Endothelial cell of umbilical vein (primary cell): ENCODE measurements at regions not wholly inside any gene's neighbourhood (a gene's known extent, or its start where the extent isn't known, plus 50 kb on each side); places are given as distances from the start of the nearest gene placed in this dataset.

Source experiments
- BruUV-seq: library from RNA; stranded (reverse); fragments of 400-500 nt; replicated peaks from 2 replicates; lab custom pipeline; 2021; lab: Mats Ljungman, UMichigan
- CTCF ChIA-PET: fragments of 300-600, 350-600 bp; sonication (Branson Sonifier 250); formaldehyde crosslinking; loops from one replicate; lab custom pipeline; 2021; ENCODE audit warnings: antibody characterized with exemption, inconsistent platforms; lab: Charles Lee
- POLR2A ChIA-PET: fragments of 300-600, 350-600 bp; sonication (Branson Sonifier 250); formaldehyde crosslinking; loops from one replicate; lab custom pipeline; 2021; ENCODE audit warnings: antibody characterized with exemption, inconsistent platforms; lab: Charles Lee
- DNase-seq: peaks from one replicate; pipeline ENCODE4 v3.0.0-alpha.2; 2011; ENCODE audit warnings: low read depth, low spot score
- FAIRE-seq: peaks from 2 replicates; lab custom pipeline; 2011; peaks lifted over from hg19 to GRCh38; lab: Jason Lieb, UNC
- H2AFZ ChIP-seq: 2 replicates; pipeline ENCODE4 v1.6.0; 2012; ENCODE audit warnings: low read depth, low read length, control low read depth, inconsistent platforms
- H3K27ac ChIP-seq: 2 replicates; pipeline ENCODE4 v1.5.1; 2011; ENCODE audit warnings: low read depth, mild to moderate bottlenecking, control low read depth, low read length, moderate library complexity; ENCODE audit not compliant: insufficient read depth
- H3K27me3 ChIP-seq, 2 experiments: 2 replicates each; pipeline versions ENCODE4 v1.6.0 to v1.6.1; 2011; ENCODE audit warnings: low read length in 2 of 2, mixed read lengths in 1 of 2; ENCODE audit not compliant: control insufficient read depth in 2 of 2, insufficient read depth in 2 of 2
- H3K36me3 ChIP-seq, 2 experiments: 2 replicates in 1 of 2; 3 replicates in 1 of 2; pipeline ENCODE4 v1.5.1; 2011; ENCODE audit warnings: low read length in 2 of 2, mild to moderate bottlenecking in 1 of 2, moderate library complexity in 1 of 2; ENCODE audit not compliant: control insufficient read depth in 2 of 2, insufficient read depth in 2 of 2; ENCODE audit errors: extremely low read depth in 1 of 2
- H3K4me1 ChIP-seq: 3 replicates; pipeline ENCODE4 v1.5.1; 2011; ENCODE audit warnings: mild to moderate bottlenecking, low read length; ENCODE audit not compliant: control insufficient read depth, insufficient read depth; ENCODE audit errors: extremely low read depth
- H3K4me2 ChIP-seq: 2 replicates; pipeline ENCODE4 v1.6.1; 2011; ENCODE audit warnings: low read length, control low read depth, mixed read lengths; ENCODE audit not compliant: insufficient read depth
- H3K4me3 ChIP-seq, 3 experiments: fragments of 200-600 bp in 1 of 3; sonication (generic), shearing (Covaris generic) in 1 of 3; replicated peaks in 1 of 3; 2 replicates each; pipeline ENCODE4 v1.5.1; 2011 to 2016; ENCODE audit warnings: control low read depth in 3 of 3, low read length in 3 of 3, mild to moderate bottlenecking in 2 of 3, inconsistent platforms in 1 of 3, low read depth in 1 of 3, moderate library complexity in 1 of 3; ENCODE audit not compliant: insufficient read depth in 1 of 3
- H3K79me2 ChIP-seq: 2 replicates; pipeline ENCODE4 v1.6.0; 2012; ENCODE audit warnings: low read length, inconsistent platforms; ENCODE audit not compliant: control insufficient read depth, insufficient read depth
- H3K9ac ChIP-seq: replicated peaks from 2 replicates; pipeline ENCODE3; 2011; ENCODE audit warnings: low read length, control low read depth; ENCODE audit not compliant: insufficient read depth; ENCODE audit errors: extremely low read depth
- H3K9me1 ChIP-seq: replicated peaks from 3 replicates; pipeline ENCODE4 v1.6.0; 2011; ENCODE audit warnings: mild to moderate bottlenecking, low read length; ENCODE audit not compliant: control insufficient read depth, insufficient read depth; ENCODE audit errors: extremely low read depth
- H3K9me3 ChIP-seq: replicated peaks from 2 replicates; pipeline ENCODE4 v1.5.1; 2012; ENCODE audit warnings: low read length, inconsistent platforms; ENCODE audit not compliant: control insufficient read depth, insufficient read depth
- H4K20me1 ChIP-seq: replicated peaks from 2 replicates; pipeline ENCODE3; 2011; ENCODE audit warnings: mild to moderate bottlenecking, low read length; ENCODE audit not compliant: control insufficient read depth, insufficient read depth; ENCODE audit errors: extremely low read depth
- CTCF ChIP-seq, 2 donors: IDR thresholded peaks; 1 replicate in 1 of 2; 2 replicates in 1 of 2; pipeline ENCODE4 v1.5.1; 2011; ENCODE audit warnings: low read length in 2 of 2, mild to moderate bottlenecking in 2 of 2, moderate library complexity in 2 of 2, control low read depth in 1 of 2, inconsistent platforms in 1 of 2, low read depth in 1 of 2; ENCODE audit not compliant: insufficient read depth in 1 of 2; ENCODE audit errors: extremely low read depth in 1 of 2
- EZH2 ChIP-seq: IDR thresholded peaks from 2 replicates; pipeline ENCODE4 v1.6.1; 2012; ENCODE audit warnings: borderline replicate concordance, low read depth, mild to moderate bottlenecking, moderate library complexity, low read length, inconsistent platforms; ENCODE audit not compliant: severe bottlenecking
- FOS ChIP-seq: IDR thresholded peaks from 2 replicates; pipeline ENCODE4 v1.6.1; 2011; ENCODE audit warnings: mild to moderate bottlenecking, low read length, moderate library complexity, borderline replicate concordance; ENCODE audit not compliant: insufficient read depth
- GATA2 ChIP-seq: IDR thresholded peaks from 2 replicates; pipeline ENCODE4 v1.7.0; 2011; ENCODE audit warnings: low read depth, mild to moderate bottlenecking, moderate library complexity, mixed read lengths, low read length; ENCODE audit not compliant: insufficient read length, insufficient read depth
- JUN ChIP-seq: IDR thresholded peaks from 2 replicates; pipeline ENCODE4 v1.6.1; 2011; ENCODE audit warnings: borderline replicate concordance, low read depth; ENCODE audit not compliant: insufficient read length, insufficient read depth
- MAX ChIP-seq: IDR thresholded peaks from 2 replicates; pipeline ENCODE4 v1.6.1; 2011; ENCODE audit not compliant: insufficient read depth, insufficient read length
- MYC ChIP-seq: IDR thresholded peaks from one replicate; pipeline ENCODE4 v1.6.1; 2011; ENCODE audit warnings: mild to moderate bottlenecking, low read depth, low read length
- POLR2AphosphoS5 ChIP-seq: IDR thresholded peaks from 2 replicates; pipeline ENCODE4 v1.6.1; 2012; ENCODE audit warnings: low read depth, mild to moderate bottlenecking, control low read depth, low read length, moderate library complexity; ENCODE audit not compliant: insufficient read depth
- dilution Hi-C: fragments of 300-500 bp; cut with MboI; formaldehyde crosslinking; loops from one replicate; pipeline ENCODE4 v1.15.0; 2019; ENCODE audit warnings: low sequenced_read_pairs; ENCODE audit not compliant: extremely low pct_ligation_motif_present
- intact Hi-C: fragments of 100-400 bp; cut with micrococcal nuclease; formaldehyde crosslinking; loops from one replicate; pipeline ENCODE4 v1.10.0; 2022

DNA sequence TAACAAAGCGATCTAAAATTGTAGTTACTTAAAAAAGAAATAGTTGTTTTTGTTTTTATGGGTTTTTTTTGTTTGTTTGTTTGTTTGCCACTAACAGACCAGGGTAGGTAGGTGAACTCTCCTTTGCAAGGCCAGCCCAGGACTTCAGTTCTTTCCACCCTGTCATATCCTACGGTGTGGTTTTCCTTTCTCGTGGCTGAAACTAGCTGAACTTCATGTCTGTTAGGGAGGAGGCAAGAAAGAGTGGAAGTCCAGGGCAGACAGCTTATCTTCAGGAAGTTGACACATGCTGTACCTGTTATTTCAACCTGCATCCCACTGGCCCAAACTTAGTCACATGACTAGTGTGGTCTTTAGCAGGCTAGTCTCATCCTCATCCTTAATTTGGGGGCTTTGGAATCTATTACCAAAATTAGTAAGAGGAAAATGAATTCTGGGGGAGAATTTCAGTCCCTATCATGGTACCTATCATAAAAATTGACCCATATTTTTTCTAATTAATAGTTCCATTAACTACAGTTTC is 62.9 kb upstream of the LRRC7 start:
- no TSS peak for BruUV-seq

More for the DNA sequence above, 62.9 kb upstream of the LRRC7 start:
- Histone ChIP-seq H3K4me2 (no peak overlapping the region), H3K4me3 (no peak overlapping the region), H3K79me2 (no peaks in the 10 kb centered on the region), H2AFZ (no peak overlapping the region), H3K27ac (no peak overlapping the region), H3K36me3 (no peaks in the 10 kb centered on the region), H3K9ac (no peak overlapping the region), H3K9me1 (no peaks in the 10 kb centered on the region), H3K9me3 (no peaks in the 10 kb centered on the region), H3K4me1 (no peaks in the 10 kb centered on the region), H3K27me3 (no peaks in the 10 kb centered on the region), H4K20me1 (no peaks in the 10 kb centered on the region)
- TF ChIP-seq FOS (no peak), GATA2 (no peak), MYC (no peak), EZH2 (no peak), JUN (no peak), POLR2AphosphoS5 (no peak), CTCF (IDR thresholded peaks at IDR 0.05; ENCODE audit: extremely low read depth in 1 of 2, insufficient read depth in 1 of 2, low read depth in 1 of 2, low read length in 2 of 2) (no peak), MAX (no peak)
- intact Hi-C loops: no loop called here
- no peak for DNase-seq
- dilution Hi-C loops: no loop called here
- ChIA-PET POLR2A (no interaction called here), CTCF (no interaction called here)
- no peak for FAIRE-seq
